HG03571 (cell line): ENCODE measurements at regions not wholly inside any gene's neighbourhood (a gene's known extent, or its start where the extent isn't known, plus 50 kb on each side); places are given as distances from the start of the nearest gene placed in this dataset.

Experiments
- ATAC-seq: cut with Tn5 transposase; IDR thresholded peaks from one replicate; pipeline ENCODE4 v1.9.1; 2021; ENCODE audit not compliant: unreplicated experiment

- no peak for ATAC-seq
These were observed 73.4 kb downstream of the FOXD1 start for GRCh38 chr5:73375191-73375545.

GRCh38 chr5:73374520-73375190, 73.9 kb downstream of the FOXD1 start:
- ATAC-seq = no peak

- no peak for ATAC-seq
These were observed 74.6 kb downstream of the FOXD1 start for GRCh38 chr5:73373814-73374510.

GRCh38 chr5:73370640-73371583, 77.7 kb downstream of the FOXD1 start:
- no peak for ATAC-seq

GRCh38 chr5:73370095-73370494, 78.5 kb downstream of the FOXD1 start:
- no peak for ATAC-seq

- no peak for ATAC-seq
These were observed 79.3 kb downstream of the FOXD1 start for GRCh38 chr5:73369278-73369677.

- no peak for ATAC-seq
These were observed 80.9 kb downstream of the FOXD1 start for GRCh38 chr5:73367650-73368049.

- no peak for ATAC-seq
These were observed 82.4 kb downstream of the FOXD1 start for GRCh38 chr5:73365990-73366667.

GRCh38 chr5:73365301-73365853, 83.2 kb downstream of the FOXD1 start:
- ATAC-seq = no peak

- no peak for ATAC-seq
These were observed 84.5 kb downstream of the FOXD1 start for GRCh38 chr5:73363911-73364730.

- no peak for ATAC-seq
These were observed 89.2 kb downstream of the FOXD1 start for GRCh38 chr5:73359395-73359794.

GRCh38 chr5:73358366-73358765, 90.2 kb downstream of the FOXD1 start:
- no peak for ATAC-seq

GRCh38 chr5:73357576-73357975, 91.0 kb downstream of the FOXD1 start:
- ATAC-seq = no peak

GRCh38 chr5:73355108-73355507, 93.5 kb downstream of the FOXD1 start:
- ATAC-seq = no peak

GRCh38 chr5:73354406-73354805, 94.2 kb downstream of the FOXD1 start:
- ATAC-seq = no peak

- ATAC-seq = no peak
These were observed 95.8 kb downstream of the FOXD1 start for GRCh38 chr5:73352649-73353230.

- ATAC-seq = no peak
These were observed 96.3 kb downstream of the FOXD1 start for GRCh38 chr5:73352243-73352642.

GRCh38 chr5:73351593-73351992, 97.0 kb downstream of the FOXD1 start:
- ATAC-seq = no peak

GRCh38 chr5:73346878-73347408, 101.6 kb downstream of the FOXD1 start:
- ATAC-seq = no peak
